DMS53 treated with DMSO at 0.1 percent for 48 hours (cell line): ENCODE measurements at regions not wholly inside any gene's neighbourhood (a gene's known extent, or its start where the extent isn't known, plus 50 kb on each side); places are given as distances from the start of the nearest gene placed in this dataset.
A peak's percentile ranks its signal among the peaks of the same experiment; 100 is the strongest.
"Not testable (repeated sequence)": the region's sequence is repeated elsewhere in the genome, so short reads cannot be mapped to it uniquely, and the experiment has no call there.

Experiments
- DNase-seq: peaks from one replicate; lab custom pipeline; 2025; ENCODE audit not compliant: unreplicated experiment; lab: John Stamatoyannopoulos, UW

DNA sequence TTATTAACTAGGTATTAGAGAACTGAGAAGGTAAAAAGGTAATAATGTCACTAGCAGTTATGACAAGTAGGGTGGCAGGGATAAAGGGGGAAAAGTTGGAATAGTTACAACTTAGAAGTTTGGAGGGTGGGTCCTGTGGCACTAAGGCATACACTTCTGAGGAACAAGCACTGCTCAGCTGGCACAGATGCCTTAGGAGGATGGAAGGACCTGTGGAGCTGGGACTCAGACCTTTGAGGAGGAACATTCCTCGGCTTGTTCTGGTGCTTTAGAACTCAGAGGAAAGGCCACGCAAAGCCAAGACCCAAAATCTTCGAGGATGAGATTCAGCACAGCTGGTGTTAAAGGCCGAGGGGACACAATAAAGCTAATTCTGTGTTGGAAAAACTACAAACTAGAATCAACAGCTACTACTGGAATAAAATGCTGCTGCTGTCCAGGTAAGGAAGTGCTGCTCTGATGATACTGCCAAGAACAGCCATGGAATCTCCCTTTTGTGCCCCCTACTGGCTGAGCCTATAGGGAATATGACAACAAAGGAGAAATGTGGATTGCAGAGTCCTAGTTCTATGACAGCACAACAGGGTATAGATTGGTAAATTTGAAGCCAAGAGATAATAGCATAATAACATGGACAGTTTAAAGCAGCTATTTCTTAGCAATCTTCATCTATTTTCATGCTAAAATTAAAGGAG lies 126.7 kb downstream of the SLC25A46 start:
- DNase-seq = peak; percentile 63

DNA sequence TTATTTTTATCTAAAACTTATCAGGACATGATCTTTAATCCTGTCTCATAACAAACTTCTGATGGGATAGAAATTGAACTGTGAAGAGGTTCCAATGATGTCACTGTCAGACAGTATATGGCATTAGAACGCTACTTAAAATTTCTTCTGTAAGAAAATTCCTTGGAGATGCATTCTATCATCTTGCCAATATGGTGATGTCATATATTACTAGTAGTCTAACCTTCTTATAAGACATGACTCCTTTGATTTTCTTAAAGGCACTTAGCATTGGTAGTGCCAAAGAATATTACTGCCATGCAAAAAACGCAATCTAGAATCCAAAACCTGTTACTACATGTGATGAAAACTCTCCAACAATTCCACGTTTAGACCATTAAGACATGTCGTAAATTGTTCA lies 131.1 kb downstream of the SLC25A46 start:
- DNase-seq = no peak

DNA sequence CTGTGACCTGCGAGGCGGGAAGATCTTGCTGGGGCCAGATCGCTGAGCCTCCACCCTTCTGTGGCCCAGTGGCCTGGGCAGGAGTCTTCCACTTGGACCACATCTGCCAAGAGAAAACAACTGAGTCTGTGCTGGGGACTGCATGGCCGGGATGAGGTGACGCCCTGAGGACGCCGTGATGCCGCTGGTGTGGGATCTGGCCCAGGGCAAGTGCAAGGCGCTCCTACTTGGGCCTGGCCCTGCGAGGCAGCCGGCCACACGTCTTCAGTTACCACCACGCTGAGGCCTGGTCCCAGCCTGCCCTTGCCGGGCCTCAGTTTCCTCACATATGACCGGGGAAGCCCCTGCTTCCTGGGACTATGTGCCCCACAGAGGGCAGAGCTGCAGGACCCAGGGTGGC lies 133.4 kb downstream of the SLC25A46 start:
- DNase-seq = no peak

DNA sequence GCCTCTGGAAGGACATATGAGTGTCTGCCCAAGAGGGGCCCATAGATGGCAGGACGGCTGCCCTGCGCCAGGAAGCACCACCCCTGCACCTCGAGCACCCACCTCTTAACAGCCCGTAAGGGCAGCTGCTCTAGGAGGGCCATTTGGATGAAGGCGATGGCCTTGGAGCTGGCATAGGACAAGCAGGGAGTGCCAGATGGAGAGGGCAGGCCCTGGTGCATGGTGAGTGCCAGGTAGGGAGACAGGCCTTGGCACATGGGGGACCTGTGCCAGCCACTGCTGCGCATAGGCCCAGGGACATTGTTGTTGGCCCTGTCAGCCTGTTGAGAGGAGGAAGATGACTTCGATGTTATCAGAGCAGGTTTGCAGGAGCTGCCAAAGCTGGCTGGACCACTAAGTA lies 134.2 kb downstream of the SLC25A46 start:
- DNase-seq = no peak

DNA sequence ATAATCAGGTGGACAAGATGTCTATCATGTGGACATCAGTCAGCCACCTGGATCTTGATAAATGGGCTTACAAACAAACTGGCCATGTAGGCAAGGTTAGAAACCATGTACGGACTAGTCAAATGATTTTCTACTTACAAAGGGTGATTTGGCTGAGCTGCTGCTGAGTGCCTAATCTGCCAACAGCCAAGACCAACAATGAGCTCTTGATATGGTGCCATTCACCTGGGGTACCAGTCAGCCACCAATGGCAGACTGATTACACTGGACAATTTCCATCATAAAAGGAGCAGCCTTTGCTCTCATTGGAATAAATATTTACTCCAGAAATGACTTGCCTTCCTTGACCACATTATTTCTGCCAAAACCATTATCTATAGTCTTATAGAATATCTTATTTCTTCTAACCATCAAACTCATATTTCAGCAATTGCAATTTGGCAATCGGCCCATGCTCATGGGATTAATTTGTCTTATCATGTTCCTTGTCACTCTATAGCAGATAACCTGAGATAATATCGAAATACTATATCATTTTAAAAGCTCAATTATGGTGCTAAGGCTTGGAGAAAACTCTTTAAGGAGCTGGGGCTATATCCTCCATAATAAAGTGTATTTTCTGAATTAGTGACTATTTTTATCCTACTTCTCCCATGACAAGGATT lies 135.1 kb downstream of the SLC25A46 start:
- DNase-seq = no peak

DNA sequence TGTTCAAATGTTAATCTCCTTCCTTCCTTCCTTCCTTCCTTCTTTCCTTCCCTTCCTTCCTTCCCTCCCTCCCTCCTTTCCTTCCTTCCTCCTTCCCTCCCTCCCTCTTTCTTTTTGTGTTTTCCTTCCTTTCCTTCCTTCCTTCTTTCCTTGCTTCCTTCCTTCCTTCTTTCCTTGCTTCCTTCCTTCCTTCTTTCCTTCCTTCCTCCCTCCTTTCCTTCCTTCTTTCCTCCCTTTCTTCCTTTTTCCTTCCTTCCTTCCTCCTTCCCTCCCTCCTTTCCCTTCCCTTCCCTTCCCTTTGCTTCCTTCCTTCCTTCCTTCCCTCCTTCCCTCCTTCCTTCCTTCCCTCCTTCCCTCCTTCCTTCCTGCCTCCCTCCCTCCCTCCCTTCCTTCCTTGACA lies 136.3 kb downstream of the SLC25A46 start:
- not testable (repeated sequence) for DNase-seq

DNA sequence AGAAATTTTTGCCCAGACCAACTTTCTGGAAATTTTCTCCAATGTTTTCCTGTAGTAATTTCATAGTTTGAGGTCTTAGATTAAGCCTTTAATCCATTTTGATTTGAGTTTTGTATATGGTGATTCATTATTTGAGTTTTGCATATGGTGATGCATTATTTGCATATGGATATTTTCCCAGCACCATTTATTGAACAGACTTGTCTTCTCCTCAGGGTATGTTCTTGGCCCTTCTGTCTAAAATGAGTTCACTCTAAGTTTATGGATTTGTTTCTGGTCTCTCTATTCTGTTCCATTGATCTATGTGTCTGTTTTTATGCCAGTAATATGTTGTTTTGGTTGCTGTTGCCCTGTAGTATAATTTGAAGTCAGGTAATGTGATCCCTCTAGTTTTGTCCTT lies 139.3 kb downstream of the SLC25A46 start:
- no peak for DNase-seq

DNA sequence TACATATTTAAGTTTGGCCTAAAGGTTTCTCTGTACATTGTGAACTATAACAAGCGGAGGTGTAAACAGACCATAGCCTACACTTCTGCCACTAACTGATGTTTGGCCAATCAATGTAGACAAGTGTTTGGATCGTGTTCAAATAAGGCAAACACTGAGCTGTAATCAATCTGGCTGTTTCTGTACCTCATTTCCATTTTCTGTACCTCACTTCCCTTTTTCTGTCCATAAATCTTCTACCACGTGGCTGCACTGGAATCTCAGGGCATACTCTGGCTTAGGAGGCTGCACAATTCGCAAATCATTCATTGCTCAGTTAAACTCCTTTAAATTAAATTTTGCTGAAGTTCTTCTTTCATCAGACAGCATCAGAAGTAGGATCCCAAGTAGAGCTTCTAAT lies 140.9 kb downstream of the SLC25A46 start:
- no peak for DNase-seq

DNA sequence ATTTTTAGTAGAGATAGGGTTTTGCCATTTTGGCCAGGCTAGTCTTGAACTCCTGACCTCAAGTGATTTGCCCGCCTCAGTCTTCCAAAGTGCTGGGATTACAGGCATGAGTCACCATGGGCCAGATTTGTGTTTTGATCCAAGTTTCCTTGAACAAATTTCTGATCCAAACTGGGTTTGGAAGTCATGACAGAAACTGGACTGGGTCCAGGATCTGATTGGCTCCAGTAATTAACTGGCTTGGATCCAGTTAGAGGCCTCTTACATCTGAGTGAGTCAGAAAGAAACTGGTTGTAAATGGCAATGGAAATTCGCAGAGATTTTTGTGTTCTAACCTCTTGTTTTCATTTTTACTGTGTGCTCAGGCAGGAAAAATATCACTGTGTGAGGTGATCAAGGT lies 141.6 kb downstream of the SLC25A46 start:
- no peak for DNase-seq

DNA sequence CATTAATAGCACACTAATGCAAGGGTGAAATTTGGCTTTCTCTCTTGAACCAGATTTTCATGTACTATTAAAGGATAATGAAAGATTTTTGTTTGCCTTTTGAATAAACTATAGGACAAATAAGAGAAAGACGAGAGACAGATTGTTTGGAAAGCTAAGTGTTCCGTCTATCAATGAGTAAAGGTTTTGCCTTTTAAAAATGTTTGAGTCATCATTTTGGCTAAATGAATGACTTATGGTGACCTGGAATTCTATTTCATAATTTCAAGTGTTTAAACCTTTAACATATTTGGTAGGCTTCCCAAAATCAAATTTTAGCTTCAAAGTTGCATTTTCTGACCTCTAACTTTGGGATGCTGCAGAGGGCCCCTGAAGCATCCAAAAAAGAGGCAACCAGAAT lies 145.2 kb downstream of the SLC25A46 start:
- DNase-seq = no peak

DNA sequence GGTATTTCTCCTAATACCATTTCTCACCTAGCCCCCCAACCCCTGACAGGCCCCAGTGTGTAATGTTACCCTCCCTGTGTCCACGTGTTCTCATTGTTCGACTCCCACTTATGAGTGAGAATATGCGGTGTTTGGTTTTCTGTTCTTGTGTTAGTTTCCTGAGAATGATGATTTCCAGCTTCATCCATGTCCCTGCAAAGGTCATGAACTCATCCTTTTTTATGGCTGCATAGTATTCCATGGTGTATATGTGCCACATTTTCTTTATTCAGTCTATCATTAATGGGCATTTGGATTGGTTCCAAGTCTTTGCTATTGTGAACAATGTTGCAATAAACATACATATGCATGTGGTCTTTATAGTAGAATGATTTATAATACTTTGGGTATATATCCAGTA lies 148.4 kb downstream of the SLC25A46 start:
- not testable (repeated sequence) for DNase-seq

DNA sequence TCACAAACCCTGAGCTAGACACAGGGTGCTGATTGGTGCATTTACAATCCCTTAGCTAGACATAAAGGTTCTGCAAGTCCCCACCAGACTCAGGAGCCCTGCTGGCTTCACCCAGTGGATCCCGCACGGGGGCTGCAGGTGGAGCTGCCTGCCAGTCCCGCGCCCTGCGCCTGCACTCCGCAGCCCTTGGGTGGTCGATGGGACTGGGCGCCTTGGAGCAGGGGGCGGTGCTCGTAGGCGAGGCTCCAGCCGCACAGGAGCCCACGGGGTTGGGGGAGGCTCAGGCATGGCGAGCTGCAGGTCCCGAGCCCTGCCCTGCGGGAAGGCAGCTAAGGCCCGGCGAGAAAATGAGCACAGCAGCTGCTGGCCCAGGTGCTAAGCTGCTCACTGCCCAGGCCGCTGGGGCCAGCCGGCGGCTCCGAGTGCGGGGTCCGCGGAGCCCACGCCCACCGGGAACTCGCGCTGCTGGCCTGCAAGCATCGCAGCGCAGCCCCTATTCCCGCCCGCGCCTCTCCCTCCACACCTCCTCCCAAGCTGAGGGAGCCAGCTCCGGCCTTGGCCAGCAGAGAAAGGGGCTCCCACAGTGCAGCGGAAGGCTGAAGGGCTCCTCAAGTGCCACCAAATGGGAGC lies 155.2 kb downstream of the SLC25A46 start:
- DNase-seq = not testable (repeated sequence)

DNA sequence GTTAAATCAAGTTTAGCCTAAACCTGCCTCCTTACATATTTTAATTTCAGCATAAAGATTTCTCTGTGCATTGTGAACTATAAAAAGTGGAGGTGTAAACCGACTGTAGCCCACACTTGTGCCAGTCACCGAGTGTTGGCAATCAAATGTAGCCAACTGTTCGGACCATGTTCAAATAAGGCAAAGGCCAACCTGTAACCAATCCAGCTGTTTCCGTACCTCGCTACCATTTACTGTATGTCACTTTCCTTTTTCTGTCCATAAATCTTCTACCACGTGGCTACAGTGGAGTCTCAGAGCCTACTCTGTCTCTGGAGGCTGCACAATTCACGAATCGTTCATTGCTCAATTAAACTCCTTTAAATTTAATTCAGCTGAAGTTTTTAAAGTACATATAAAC lies 156.0 kb downstream of the SLC25A46 start:
- DNase-seq = no peak

DNA sequence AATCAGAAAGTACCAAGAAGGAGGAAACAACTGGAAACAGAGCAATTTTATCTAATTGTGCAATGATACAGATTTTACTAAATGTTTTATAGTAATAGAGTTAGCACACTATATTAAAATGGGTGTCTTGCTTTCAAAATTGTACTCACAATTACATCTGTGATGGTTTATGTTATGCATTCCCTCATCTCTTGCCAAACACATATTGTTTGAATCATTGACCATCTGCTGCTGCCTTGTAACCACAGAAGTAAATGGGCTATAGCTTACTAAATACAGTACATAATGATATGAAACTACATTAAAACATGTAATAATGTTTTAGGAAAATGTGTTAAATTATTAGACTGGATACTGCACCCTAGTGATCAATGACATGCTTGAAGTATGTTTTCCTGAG lies 158.1 kb downstream of the SLC25A46 start:
- DNase-seq = no peak

DNA sequence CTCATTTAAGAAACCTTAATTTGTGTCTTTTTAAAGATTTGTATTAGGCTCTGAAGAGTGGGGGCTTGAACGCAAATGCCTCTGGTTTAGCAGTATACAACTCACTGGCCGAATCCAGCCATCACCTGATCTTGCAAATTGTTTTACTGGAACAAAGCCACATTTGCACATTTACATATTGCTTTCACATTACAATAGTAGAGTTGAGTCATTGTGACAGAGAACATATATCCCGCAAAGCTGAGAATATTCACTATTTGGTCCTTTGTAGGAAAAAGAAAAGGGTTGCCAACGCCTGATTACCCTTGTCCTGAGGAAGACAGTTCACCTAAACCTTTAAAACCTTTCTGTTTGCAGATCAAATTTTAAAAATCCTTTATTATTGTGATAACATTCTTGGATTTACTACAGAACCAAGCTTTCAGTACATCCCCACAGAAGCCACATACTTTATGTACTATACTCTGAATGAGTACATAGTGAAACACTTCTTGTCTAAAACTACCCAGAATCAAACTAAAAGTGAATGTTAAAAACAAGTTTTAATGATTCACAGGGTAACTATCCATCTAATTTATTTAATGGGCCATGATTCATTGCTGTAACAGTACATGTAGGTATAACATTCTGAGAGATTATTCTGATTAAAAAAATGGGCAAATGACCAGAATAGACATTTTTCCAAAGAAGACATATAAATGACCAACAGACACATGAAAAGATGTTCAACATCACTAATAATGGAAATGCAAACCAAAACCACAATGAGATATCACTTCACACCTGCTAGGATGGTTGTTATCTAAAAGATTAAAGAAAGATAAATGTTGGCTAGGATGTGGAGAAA lies 161.0 kb downstream of the SLC25A46 start:
- DNase-seq = no peak

DNA sequence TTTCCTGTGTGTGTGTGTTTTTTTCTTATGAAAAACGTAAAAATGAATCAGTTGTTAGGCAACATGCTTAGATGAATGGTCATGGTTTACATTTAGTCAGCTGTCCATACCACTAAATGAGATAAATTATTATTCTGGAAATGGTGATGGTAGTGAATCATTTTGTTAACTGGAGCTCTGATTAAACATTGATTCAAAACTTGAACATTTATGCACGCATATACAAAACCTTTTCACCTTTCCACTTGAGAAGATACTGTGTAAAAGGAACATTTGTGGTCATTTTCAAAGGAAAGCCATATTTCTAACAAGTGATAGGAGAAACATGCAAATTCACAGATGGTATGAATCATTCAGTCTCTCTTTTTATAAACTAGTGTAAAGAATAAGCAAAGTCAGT lies 162.0 kb downstream of the SLC25A46 start:
- no peak for DNase-seq

DNA sequence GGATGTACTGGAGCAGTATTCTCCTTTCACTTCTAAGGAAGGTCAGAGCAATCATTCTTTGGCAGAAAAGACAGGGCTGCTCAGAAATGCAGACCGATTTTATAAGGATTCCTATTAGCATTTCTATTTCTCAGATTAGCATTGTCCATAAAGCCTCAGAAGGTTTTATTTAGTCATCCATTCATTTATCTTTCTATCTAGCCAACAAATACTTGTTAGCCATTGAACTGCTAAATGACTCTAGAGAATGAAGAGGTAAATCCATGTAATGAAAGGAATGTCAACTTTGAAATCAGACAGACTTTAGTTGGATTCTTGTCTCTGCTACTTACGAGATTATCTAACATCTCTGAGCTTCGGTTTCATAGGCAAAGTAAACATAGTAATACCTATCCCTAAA lies 165.2 kb downstream of the SLC25A46 start:
- no peak for DNase-seq

DNA sequence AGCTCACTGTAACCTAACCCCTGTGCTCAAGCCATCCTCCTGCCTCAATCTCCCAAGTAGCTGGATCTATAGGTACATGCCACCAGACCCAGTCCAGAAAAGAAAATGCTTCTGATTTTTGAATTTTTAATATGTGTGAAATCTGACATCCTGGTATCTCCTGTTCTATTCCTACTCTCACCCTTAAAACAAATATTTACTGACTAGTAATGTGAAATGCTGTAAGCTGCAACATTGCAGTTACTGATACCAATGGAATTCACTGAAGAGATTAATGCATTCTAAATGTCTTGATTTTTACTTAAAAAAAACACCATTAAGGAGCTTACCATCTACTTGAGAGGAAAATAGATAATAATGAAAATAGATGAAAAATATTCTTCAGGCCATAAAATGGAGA lies 162.7 kb upstream of the TSLP start:
- no peak for DNase-seq

DNA sequence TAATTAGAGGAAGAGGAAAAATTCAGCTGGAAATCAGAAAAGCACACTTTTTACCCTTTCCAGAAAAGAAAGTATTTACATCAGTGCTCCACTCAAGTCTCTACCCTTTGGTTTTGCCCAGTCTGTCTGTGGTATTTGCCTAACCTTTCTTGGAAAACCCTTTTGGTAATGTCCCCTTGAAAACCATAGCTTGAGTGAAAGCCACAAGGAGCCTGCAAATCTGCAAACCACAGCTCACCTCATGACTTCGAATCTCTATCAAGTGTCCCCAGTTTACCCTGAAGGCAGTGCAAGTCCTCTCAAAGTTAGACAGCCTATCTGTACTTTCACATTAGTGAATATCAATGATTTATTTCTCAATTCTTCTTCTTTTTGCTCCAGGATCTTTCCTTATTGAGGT lies 162.1 kb upstream of the TSLP start:
- no peak for DNase-seq

DNA sequence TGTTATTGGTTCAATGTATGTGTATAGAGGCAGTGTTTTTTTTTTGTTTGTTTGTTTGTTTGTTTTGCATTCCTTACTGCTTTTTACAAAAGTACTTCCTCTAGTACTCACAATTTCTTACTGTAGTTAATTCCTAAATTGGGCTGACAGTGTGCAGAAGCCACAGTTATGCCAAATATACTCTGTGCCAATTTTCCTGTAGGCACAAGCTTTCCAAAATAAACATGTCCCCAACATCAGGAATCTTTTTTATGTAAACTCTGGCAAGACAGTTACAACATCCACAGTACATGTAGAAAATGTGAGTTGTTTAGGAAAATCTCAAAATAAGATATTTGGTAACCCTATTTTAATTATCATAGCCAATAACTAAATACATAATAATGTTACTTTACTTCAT lies 161.6 kb upstream of the TSLP start:
- no peak for DNase-seq

DNA sequence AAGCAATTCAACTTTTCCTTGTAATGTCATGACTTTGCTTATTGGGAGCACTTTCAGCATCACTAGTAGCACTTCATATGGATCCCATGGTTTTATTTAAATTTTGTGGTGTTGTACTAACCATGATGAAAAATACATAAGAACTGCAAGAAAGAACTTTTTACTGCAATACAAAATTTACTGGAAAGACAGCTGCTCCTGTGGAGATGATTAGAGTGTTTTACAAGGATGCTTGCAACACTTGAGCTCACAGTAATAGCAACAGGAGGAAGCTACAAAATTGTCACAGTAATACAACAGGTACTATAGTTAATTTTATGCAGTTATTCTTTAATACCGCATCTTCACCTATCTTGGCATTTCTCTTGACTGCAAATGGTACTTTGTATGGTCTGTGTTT lies 158.3 kb upstream of the TSLP start:
- no peak for DNase-seq
